ENCODE measurements at regions not wholly inside any gene's neighbourhood (a gene's known extent, or its start where the extent isn't known, plus 50 kb on each side); places are given as distances from the start of the nearest gene placed in this dataset.
"Not testable (repeated sequence)": the region's sequence is repeated elsewhere in the genome, so short reads cannot be mapped to it uniquely, and the experiment has no call there.

DNA sequence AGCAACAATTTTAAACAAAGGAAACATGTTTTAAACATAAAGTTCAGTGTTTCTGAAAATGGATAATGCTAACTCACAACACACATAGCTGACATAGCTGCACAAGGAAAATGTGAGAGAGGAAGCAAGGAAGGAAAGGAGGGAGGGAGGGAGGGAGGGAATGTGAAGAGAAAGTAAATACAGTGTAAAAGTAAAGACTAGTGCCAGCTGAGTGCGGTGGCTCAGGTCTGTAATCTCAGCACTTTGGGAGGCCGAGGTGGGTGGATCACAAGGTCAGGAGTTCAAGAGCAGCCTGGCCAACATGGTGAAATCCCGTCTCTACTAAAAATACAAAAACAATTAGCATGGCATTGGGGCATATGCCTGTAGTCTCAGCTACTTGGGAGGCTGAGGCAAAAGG is 373.7 kb upstream of the CXADR start:
- not testable (repeated sequence) for DNase-seq (ENCODE audit: low read depth in 4 of 4, low spot score in 2 of 4)

DNA sequence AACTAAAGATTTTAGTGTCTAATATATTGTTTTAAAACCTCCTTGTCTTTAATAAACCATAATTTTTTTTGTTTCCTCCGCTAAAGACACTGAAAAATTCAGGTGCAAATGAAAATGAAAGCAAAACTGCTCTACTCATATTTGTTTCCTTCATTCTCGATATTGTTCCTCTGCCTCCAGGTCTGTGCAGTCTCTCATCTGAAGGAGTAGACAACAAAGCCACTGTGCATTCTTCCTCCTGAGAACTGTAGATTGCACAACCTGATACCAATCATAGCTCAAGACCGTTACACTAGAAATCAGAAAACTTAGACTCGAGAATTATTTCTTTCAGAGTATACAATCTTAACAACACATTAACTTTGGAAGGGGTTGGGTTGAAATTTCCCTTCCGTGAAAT is 373.1 kb upstream of the CXADR start:
- no peak for DNase-seq (ENCODE audit: low read depth in 4 of 4, low spot score in 2 of 4)

DNA sequence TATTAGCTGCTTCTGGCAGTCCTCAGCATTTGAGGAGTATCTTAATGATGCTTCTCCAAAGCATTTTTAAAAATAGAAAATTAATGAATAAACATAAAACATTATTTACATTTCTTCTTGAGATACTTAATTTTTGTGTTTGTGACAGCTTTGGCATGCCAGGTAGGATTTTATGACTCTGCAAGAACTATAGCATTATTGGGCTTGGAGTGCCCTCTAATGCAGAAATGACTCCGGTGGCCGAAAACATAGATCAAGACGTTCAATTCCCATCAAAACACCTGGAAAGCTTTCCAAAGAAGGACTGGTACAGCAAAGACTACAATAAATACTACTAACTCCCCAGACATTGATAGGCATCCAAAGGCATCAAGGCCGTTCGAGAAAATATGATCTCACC is 366.4 kb upstream of the CXADR start:
- DNase-seq (ENCODE audit: low read depth in 4 of 4, low spot score in 2 of 4): no peak

DNA sequence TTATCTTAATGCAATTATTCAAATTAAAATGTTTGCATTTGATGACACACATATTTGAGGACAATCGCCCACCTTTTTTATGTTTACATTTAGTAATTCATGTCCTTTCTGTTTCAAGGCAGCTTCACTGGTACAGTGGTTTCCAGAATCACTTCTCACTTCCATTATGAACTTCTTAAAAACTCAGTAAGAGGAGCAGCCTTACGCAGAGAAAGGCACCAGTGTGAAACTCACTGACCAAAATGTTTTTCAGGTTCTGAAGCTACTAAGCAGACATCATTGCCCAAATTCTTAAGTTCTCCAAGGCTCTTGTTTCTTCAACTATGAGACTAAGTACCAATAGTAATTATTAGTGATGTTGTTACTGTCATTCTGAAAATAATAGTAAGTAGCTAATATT is 353.1 kb upstream of the CXADR start:
- no peak for DNase-seq (ENCODE audit: low read depth in 4 of 4, low spot score in 2 of 4)

DNA sequence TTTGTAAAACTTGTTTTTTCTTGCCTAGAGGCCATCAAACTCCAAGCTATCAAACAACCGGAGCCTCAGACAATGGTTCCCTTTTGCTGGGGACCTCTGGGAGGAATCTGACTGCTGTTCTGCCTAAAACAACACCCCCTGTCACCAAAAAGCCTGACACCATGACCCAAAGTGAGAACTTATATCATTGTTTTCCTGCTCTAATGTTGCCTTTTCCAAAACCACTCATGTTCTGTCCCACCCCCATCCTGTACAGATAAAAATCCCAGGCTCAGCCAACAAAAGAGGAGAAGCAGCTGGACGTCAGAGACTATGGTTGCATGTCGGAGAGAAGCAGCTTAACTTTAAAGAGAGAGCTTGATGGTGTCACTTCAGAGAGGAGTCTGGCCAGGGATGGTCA is 327.2 kb upstream of the CXADR start:
- DNase-seq (ENCODE audit: low read depth in 4 of 4, low spot score in 2 of 4): no peak

DNA sequence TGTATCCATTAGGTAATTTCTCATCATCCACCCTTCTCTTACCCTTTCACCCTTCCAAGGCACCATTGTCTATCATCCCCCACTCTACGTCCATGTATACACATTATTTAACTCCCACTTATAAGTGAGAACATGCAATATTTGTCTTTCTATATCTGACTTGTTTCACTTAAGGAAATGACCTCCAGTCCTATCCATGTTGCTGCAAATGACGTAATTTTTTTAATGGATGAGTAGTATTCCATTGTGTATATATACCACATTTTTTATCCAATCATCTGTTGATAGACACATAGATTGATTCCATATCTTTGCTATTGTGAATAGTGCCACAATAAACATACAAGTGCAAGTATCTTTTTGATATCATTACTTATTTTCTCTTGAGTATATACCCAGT is 322.9 kb upstream of the CXADR start:
- DNase-seq (ENCODE audit: low read depth in 4 of 4, low spot score in 2 of 4): no peak

DNA sequence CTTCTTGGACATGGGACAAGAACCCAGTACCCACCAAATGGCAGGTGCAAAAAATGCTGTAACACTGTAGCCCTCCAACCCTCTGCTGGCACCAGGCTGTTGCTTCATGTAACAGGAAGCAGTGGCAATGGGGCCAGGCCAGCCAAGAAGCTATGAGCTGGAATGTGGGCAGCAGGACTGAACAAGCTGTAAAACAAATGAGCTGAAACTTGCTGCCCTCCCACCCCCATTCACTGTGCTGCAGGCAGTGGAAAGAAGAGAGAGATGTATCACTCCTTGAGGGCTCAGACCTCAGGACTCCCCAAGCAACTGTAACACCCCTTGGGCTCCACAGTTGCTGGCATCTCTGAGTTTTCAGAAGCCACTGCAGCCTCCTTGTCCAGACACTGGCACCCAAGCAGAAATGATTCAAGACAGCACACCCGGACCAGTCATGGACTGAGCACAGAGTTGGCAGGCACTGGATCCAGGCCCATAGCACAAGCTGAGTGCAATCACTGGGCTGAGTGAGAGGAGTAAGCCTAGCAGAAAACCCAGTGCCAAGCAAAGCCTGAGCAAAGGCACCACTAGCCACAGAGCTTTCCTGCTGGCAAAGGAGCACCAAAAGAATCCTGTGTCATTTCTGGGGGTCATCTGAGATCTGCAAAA is 321.4 kb upstream of the CXADR start:
- no peak for DNase-seq (ENCODE audit: low read depth in 4 of 4, low spot score in 2 of 4)

DNA sequence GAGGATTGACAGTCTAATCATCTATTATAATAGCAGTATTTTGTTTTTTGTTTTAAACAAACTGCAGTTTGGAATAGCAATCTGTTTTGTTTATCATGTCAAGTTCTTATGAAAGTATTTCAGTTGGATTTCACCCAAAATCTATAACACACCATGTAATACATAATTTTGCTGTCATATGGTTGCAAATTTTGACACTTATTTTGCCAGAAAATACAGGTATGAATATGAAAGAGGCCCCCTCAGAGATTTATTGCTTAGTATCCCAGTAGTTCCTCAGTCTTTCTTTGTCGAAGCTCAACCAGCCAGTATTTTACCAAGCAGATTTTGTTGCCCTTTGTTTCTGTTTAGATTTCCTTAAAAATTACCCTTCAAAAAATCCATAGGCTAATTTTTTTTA is 317.5 kb upstream of the CXADR start:
- no peak for DNase-seq (ENCODE audit: low read depth in 4 of 4, low spot score in 2 of 4)

DNA sequence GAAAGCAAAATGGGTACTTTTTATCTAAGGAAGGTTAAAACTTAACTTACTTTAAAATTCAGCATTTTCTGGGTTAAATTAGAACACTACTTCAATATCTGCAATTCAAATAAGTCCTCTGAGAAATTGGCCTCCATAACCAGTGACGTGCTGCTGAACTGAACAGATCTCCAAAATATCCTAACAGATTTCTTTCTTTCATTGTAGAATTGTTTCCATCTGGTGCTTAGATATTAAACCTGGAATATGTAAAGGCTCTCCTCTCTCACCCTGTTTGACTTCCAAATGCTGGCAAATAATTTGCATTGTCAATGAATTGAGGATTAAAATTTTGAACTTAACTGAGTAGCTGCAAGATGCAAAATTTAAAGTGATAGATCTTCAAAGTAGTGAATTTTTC is 316.9 kb upstream of the CXADR start:
- no peak for DNase-seq (ENCODE audit: low read depth in 4 of 4, low spot score in 2 of 4)

DNA sequence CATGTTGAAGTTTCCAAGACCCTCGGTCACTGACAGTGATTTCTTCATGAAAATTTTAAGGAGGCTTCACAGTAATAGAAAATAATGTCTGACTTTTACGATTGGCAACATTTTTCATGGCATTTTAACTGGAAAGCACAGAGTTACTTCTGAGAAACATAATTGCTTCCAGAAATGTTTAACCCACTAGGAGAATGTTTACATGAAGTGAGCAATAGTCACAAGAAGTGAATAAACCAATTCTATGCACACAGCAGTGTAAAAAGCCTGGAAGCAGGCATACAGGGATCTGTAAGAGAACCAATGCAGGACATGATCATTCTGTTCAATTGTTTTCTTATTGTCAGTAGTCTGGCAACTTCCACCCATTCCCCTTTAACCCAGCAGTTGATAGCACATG is 316.2 kb upstream of the CXADR start:
- no peak for DNase-seq (ENCODE audit: low read depth in 4 of 4, low spot score in 2 of 4)

DNA sequence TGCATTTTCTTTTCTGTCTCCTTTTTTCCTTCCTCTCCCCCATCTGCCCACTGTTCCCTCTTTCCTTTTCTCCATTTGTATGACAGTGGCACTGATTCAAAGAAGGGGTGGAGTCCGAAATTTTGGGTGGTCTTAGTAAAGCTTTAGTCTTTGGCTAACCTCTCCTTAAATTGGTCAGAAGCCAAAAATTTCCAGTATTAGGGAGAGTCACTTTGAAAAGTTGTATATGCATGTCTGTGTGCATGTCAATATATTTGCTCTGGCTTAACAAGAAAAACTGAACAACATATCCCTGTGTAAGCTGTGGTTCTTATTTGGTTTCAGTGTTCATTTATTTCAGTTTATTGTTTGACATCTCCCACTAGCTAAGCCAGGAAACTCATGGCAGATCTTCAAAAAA is 314.8 kb upstream of the CXADR start:
- no peak for DNase-seq (ENCODE audit: low read depth in 4 of 4, low spot score in 2 of 4)

DNA sequence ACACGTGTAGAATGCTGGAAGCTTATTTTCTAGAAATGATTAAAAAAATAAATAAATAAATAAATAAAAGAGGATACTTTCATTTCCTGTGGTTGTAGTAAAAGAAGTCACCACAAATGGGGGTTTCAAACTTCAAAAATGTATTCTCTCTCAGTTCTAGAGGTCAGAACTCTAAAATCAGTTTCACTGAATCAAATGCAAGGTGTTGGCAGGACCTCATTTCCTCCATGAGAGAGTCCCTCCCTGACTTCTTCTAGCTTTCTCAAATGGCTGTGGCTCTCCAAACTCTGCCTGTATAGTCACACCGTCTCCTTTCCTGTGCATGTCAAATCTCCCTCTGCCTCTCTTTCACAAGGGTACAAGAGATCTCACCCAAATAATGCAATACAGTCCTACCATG is 312.6 kb upstream of the CXADR start:
- DNase-seq (ENCODE audit: low read depth in 4 of 4, low spot score in 2 of 4): no peak

DNA sequence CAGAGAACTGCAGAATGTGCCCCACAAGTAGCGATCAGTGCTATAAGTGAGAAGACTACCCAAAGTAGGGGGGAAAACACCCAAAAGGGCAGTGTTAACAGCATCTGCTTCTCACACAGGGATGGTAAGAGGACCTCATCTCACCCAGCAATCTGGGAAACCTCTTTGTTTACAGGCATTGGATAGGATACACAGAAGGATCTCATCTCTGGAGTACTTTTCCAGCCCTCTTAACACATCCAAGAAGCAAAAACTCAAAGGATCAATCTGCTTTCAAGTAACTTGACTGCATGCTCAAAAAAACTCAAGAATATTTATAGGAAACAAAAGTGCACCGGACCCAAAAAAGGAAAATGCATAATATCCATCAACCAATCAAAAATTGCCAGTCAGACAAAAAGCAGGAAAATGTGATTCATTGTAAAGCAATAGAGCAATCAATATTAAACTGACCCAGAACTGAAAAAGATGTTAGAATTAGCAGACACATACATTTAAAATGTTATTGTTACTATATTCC is 311.0 kb upstream of the CXADR start:
- no peak for DNase-seq (ENCODE audit: low read depth in 4 of 4, low spot score in 2 of 4)

DNA sequence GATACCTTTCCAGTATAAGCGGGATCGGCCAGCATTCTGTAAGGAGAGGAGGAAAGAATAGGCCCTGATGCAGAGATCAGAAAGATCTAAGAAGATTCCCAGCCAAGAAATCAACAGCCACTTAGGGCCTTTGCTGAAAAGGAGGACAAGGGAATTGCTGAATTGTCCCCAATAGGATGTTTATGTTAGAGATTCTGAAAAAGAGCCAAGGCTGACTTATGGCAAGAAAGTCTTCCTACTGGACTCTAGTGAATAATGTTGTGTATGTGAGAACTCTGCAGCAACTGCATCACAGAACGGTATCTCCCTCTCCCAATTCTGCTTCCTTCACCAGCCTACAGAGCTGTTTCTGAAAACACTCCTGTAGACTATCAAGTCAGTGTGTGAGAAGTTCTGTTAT is 298.0 kb upstream of the CXADR start:
- DNase-seq (ENCODE audit: low read depth in 4 of 4, low spot score in 2 of 4): no peak

DNA sequence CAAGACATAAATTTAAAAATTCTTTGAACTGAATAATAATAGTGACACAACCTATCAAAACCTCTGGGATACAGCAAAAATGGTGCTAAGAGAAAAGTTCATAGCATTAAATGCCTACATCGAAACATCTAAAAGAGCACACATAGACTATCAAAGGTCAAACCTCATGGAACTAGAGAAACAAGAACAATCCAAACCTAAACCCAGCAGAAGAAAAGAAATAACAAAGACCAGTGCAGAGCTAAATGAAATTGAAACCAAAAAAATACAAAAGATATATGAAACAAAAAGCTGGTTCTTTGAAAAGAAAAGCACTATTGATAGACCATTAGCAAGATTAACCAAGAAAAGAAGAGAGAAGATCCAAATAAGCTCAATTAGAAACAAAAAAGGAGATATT is 293.8 kb upstream of the CXADR start:
- DNase-seq (ENCODE audit: low read depth in 4 of 4, low spot score in 2 of 4): not testable (repeated sequence)

DNA sequence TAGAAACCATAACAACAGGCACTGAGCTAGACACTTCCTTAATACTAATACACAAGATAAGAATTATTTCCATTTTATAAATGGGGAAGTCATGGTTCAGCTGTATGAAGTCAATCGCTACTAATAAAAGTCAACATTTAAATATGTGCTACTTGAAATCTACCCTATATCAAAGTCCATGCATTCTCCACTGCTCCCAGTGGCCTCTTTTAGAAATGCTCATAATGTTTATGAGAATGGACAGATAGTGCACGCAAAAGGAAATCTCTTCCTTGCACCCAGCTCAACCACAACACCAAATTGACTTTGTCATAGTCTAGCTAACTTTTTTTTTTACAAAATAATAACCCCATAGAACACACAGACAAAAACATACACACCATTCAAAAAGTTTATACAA is 281.7 kb upstream of the CXADR start:
- DNase-seq (ENCODE audit: low read depth in 4 of 4, low spot score in 2 of 4): no peak

DNA sequence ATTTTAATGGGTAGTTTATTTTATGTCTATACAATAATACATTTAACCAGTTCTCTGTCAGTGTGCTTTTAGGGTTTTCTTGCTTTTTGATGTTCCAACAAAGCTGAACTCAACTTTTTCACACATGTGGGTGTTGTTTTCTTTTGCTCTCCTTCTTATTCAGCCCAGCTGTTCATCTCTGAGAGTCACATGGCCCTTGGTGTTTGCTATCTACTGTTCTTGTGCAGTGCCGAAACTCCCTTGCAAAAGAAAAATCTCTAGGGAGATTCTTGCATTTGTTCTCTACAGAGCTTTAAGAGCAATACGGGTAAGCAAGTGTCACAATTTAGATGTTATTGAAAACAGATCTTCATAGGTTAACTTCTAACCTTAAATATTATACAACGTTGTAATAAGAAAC is 281.1 kb upstream of the CXADR start:
- DNase-seq (ENCODE audit: low read depth in 4 of 4, low spot score in 2 of 4): no peak

DNA sequence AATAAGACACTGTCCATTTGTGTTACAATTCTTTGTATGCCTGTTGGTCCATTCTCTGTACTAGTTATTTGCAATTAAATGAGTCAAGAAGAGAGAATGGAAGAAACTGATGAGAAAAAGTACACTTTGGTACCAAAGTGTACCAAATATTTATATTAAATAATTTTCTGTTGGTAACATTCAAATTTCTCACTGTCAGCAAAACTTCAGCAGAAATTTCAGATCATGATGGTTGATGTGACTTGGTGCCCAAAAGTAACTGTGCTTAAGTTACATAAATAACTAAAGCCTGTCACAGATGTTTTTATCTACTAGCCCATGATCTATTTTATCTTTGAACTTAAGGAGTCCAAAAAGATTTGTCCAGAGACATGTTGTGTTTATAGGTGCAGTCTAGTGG is 274.4 kb upstream of the CXADR start:
- no peak for DNase-seq (ENCODE audit: low read depth in 4 of 4, low spot score in 2 of 4)

DNA sequence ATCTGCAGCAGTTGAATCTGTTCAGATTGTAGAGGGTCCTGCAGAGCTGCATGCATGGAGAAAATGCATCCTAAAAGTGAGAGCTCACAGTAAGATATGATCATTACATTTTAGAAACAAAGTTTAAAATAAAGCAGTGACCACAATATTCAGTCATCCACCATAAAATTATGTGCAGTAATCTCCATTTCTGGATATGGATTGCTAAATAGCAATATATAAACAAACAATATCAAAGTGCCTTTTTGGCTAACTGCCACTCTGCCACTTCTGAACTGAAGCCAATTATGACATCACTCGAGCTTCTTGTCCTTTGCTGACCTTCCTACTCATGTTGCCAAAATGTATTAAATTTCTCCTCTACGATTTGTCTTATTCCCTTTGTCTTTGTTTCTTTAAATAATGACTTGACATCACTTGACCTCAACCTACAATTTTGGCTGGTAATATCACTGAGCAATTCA is 262.0 kb upstream of the CXADR start:
- no peak for DNase-seq (ENCODE audit: low read depth in 4 of 4, low spot score in 2 of 4)

DNA sequence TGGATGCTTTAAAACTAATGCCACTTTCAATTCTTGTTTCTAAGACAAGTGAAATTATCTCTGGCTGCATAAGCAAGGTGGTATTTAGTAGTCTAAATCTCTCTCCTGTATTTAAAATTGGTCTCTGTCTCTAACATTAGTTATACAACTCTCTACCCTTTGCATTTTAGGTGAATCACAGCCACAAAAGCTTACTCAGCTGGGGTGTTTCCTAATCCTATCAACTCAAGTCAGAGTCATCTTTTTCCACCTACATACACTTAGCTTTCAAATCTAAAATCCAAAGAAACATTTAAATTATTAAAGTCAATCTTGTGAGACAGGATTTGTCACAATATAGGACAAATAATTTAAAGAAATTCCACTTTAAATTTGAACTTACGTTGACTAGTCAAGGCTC is 255.1 kb upstream of the CXADR start:
- DNase-seq (ENCODE audit: low read depth in 4 of 4, low spot score in 2 of 4): no peak

DNA sequence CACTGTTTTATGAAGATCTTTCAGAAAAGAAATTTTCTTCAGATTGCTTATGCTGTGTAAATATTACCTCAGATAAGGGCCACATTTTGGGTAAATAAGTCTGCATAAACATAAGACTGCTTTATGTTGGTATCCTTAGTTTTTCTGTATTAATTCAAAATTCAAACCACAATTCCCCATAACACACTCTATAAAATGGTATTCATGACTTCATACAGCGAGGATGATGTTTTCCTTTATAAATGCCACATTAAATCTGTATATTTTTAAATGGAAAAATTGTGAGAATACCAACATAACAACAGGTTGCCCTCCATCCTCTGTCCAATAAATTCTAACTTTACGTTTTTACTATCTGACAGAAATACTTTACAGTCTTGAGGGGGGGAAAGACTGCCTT is 248.7 kb upstream of the CXADR start:
- DNase-seq (ENCODE audit: low read depth in 4 of 4, low spot score in 2 of 4): no peak

DNA sequence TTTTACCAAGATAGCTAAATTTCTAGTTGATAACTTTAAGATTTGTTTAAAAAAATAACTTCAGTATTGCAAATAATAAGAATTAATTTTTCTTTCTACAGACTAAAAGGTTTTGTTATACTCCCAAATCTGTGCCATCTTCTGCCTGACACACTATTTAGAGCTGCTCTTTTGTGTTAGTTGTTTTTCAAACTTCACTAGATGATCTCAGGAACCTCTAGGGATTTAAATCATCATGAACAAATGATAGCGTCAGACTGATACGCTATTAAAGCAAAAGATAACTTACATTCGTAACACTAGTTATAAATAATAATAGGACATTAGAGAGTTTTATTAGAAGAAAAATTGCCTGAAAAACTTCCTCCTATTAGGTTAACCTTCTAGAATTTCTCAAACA is 243.1 kb upstream of the CXADR start:
- no peak for DNase-seq (ENCODE audit: low read depth in 4 of 4, low spot score in 2 of 4)

DNA sequence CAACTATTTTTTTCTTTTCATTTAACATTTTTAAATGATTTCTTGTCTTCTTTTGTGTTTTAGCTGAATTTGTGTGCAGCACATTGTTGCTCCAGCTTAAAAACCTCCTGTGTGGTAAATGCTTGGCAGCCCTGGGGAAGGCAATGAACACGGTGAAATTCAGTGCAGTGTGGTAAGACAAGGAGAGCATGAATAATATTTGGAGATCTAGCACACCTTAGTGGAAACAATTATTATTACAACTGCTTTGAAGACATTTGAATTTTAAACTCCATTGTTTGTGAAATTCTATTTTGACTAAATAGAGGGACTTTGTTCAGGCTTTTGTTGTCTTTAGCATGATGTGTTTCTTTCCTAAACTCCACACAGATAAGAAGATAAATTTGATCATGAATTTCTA is 242.6 kb upstream of the CXADR start:
- peak in 2 of 4 donors; percentile 20 to 41 for DNase-seq (ENCODE audit: low read depth in 4 of 4, low spot score in 2 of 4)
